Chondrocyte (in vitro differentiated cells): ENCODE measurements at regions not wholly inside any gene's neighbourhood (a gene's known extent, or its start where the extent isn't known, plus 50 kb on each side); places are given as distances from the start of the nearest gene placed in this dataset.

Source experiments
- DNase-seq: peaks from one replicate; pipeline ENCODE4 v3.0.0; 2021; ENCODE audit warnings: mixed read lengths, low spot score
- H3K27ac Mint-ChIP-seq: one replicate; pipeline ENCODE4 v1.8.0; 2021; ENCODE audit warnings: mild to moderate bottlenecking, moderate library complexity, mixed read lengths; ENCODE audit not compliant: unreplicated experiment
- H3K27me3 Mint-ChIP-seq: 2 replicates; pipeline ENCODE4 v1.8.0; 2021; ENCODE audit warnings: low read depth, mixed read lengths
- H3K36me3 Mint-ChIP-seq: 2 replicates; pipeline ENCODE4 v1.8.0; 2021; ENCODE audit warnings: low read depth, mixed read lengths
- H3K4me1 Mint-ChIP-seq: 2 replicates; pipeline ENCODE4 v1.8.0; 2021; ENCODE audit warnings: low read depth, mild to moderate bottlenecking, mixed read lengths
- H3K4me3 Mint-ChIP-seq: one replicate; pipeline ENCODE4 v1.8.0; 2021; ENCODE audit warnings: mild to moderate bottlenecking, moderate library complexity, mixed read lengths; ENCODE audit not compliant: unreplicated experiment
- H3K9me3 Mint-ChIP-seq: 2 replicates; pipeline ENCODE4 v1.8.0; 2021; ENCODE audit warnings: low read depth, mixed read lengths
- TF ChIP-seq, protein P1 (sequence below): fragments of 200-600 bp; sonication (generic); IDR thresholded peaks from 2 replicates; pipeline ENCODE4 v1.5.0; 2021; ENCODE audit warnings: antibody characterized with exemption, mild to moderate bottlenecking, moderate library complexity

- TF ChIP-seq, protein P1, sequence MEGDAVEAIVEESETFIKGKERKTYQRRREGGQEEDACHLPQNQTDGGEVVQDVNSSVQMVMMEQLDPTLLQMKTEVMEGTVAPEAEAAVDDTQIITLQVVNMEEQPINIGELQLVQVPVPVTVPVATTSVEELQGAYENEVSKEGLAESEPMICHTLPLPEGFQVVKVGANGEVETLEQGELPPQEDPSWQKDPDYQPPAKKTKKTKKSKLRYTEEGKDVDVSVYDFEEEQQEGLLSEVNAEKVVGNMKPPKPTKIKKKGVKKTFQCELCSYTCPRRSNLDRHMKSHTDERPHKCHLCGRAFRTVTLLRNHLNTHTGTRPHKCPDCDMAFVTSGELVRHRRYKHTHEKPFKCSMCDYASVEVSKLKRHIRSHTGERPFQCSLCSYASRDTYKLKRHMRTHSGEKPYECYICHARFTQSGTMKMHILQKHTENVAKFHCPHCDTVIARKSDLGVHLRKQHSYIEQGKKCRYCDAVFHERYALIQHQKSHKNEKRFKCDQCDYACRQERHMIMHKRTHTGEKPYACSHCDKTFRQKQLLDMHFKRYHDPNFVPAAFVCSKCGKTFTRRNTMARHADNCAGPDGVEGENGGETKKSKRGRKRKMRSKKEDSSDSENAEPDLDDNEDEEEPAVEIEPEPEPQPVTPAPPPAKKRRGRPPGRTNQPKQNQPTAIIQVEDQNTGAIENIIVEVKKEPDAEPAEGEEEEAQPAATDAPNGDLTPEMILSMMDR, result no peak
- H3K36me3 Mint-ChIP-seq, result no peaks in the 10 kb centered on the region
- peaks cover 2% of the 10 kb centered on the region for H3K27me3 Mint-ChIP-seq
- no peak overlapping the region for H3K4me3 Mint-ChIP-seq
- no peak overlapping the region for H3K27ac Mint-ChIP-seq
- H3K4me1 Mint-ChIP-seq, result no peaks in the 10 kb centered on the region
- H3K9me3 Mint-ChIP-seq, result no peaks in the 10 kb centered on the region
- DNase-seq, result no peak
Observed at GRCh38 chr4:116027311-116027710, 913.9 kb upstream of the NDST4 start.

DNA sequence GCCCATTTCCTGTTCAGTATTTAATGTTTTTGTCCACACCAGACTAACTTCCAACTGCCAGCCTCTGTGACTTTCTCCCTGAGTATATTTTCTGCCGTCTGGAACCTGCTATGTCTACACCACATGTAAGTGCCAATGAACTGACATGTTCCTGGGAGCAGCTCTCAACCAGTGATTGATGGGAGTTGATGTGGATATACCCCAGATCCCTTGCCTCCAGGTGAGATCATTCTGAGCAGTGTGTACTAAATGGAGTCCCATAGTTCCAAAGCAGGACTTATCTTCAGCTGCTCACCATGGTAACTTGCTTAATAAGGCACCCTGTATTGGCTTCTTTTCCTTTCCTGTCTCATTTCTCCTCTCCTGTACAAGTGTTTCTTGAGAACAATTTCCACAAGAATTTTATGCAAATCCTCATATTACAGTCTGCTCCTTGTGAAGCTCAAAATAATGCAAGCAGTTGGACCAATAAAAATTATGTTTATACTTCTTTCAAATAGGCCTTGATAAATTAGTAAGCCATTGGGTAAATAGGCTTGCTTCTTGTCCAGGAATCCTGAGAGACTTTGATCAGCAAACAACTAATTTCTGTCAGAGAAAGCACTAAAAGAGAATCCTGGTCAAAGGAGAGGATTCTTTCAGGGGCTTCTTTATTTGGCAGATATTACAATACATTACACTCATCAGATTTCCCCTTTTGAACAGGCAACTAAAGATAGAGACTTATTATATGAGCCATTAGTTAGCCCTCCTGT is 911.7 kb upstream of the NDST4 start:
- Mint-ChIP-seq H3K36me3 (no peaks in the 10 kb centered on the region), H3K27me3 (peaks cover 1% of the 10 kb centered on the region), H3K9me3 (peaks cover 14% of the 10 kb centered on the region), H3K27ac (no peak overlapping the region), H3K4me3 (no peak overlapping the region), H3K4me1 (no peaks in the 10 kb centered on the region)
- TF ChIP-seq, protein P1, result no peak
- DNase-seq, result no peak

DNA sequence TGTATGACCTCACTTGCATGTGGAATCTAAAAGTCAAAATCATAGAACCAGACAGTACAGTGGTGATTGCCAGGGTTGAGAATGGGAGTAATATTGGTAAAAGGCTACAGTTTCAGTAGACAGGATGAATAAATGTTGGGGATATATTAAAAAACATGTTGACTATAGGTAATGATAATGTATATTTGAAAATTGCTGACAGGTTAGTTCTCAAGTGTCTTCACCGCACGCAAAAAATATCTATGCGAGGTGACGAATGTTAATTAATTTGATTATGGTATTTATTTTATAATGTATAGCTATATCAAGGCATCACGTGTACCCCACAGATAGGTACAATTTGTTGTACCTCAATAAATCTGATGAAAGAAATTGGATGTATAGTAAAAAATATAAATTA is 909.6 kb upstream of the NDST4 start:
- Mint-ChIP-seq H3K9me3 (peaks cover 33% of the 10 kb centered on the region), H3K4me1 (no peaks in the 10 kb centered on the region), H3K27ac (no peak overlapping the region), H3K4me3 (no peak overlapping the region), H3K36me3 (no peaks in the 10 kb centered on the region), H3K27me3 (no peaks in the 10 kb centered on the region)
- no peak for DNase-seq
- TF ChIP-seq, protein P1, result no peak

DNA sequence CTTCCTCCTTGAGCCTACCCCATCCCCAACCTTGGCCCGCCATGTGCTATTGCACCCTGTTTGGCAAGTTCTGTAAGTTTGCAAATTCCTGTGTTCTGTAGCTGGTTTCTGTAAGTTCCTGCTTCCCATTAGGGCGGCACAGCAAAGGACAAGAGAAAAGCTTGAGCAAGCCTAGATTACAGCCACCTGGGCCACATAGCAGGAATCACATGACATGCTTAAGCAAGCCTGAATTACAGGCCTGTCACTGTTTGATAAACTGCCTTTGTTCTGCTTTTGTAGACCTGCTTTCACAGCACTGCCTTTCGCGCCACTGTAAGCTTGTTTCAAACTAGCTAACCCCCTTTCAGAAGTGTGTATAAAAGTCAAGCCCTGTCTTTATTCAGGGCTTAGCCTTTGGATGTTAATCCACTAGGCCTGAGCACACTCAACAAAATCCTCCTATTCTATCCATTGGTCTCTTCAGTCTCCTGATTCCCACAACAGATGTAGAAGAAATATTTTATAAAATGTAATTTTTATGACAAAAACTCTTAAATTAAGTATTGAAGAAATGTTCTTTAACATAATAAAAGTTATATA is 906.8 kb upstream of the NDST4 start:
- Mint-ChIP-seq H3K4me1 (no peaks in the 10 kb centered on the region), H3K27me3 (no peaks in the 10 kb centered on the region), H3K27ac (no peak overlapping the region), H3K4me3 (no peak overlapping the region), H3K9me3 (peaks cover 49% of the 10 kb centered on the region), H3K36me3 (peaks cover 6% of the 10 kb centered on the region)
- DNase-seq, result no peak
- TF ChIP-seq, protein P1, result no peak

GRCh38 chr4:116018831-116019230 is 905.4 kb upstream of the NDST4 start:
- peaks cover 11% of the 10 kb centered on the region for H3K36me3 Mint-ChIP-seq
- H3K4me3 Mint-ChIP-seq, result no peak overlapping the region
- H3K9me3 Mint-ChIP-seq, result peaks cover 58% of the 10 kb centered on the region
- no peaks in the 10 kb centered on the region for H3K4me1 Mint-ChIP-seq
- no peak for DNase-seq
- H3K27me3 Mint-ChIP-seq, result no peaks in the 10 kb centered on the region
- TF ChIP-seq, protein P1, result no peak
- no peak overlapping the region for H3K27ac Mint-ChIP-seq
